ENCODE measurements at regions not wholly inside any gene's neighbourhood (a gene's known extent, or its start where the extent isn't known, plus 50 kb on each side); places are given as distances from the start of the nearest gene placed in this dataset.
"Not testable (repeated sequence)": the region's sequence is repeated elsewhere in the genome, so short reads cannot be mapped to it uniquely, and the experiment has no call there.

DNA sequence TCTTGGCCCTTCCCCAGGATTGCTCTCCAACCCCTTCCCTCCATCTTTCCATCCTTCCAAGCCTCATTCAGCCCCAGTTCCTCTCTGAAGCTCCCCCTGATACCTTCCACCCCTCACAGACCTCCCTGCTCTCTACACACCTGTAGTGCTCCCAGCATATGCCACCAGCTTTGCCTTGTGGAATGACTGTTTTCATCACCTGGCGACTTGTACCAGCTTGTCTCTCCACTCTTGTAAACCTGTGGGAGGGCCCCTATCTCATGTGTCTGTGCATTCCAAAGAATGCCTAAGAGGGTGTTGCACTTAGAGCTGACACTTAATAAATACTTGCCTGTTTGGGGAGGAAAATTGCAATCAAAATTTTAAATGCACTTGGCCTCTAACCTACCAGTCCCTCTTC lies 198.7 kb downstream of the BCL11A start:
- Mint-ChIP-seq H3K4me1 (peaks cover 12% of the 10 kb centered on the region), H3K9me3 (ENCODE audit: low read depth) (no peaks in the 10 kb centered on the region), H3K4me3 (no peak overlapping the region), H3K36me3 (ENCODE audit: low read depth) (no peaks in the 10 kb centered on the region), H3K27ac (no peak overlapping the region), H3K27me3 (no peaks in the 10 kb centered on the region)
- CTCF ChIA-PET, result no interaction called here
- POLR2A ChIA-PET, result no interaction called here
- intact Hi-C loops (cut with DNase I, micrococcal nuclease), result no loop called here
- DNase-seq (no peak), ATAC-seq (no peak)

DNA sequence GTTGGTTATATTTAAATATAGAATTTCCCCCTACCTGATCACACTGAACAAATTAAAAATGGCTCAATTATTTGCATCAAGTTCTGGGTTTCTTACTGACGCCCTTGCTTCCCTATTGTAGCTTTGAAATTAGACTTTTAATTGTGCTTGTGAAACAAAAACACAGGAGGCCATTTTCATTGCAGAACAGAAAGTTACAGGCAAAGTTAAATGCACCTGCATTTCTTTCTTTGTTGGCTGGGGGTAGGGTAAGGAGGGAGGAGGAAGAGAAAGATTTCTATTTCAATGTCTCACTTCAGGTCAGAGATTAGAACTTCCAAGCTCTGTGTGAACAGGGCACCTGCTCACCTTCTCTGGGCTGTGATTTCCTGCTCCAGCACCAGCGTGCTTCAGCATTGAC lies 199.6 kb downstream of the BCL11A start:
- ATAC-seq (no peak), DNase-seq (no peak)
- no peak overlapping the region for H3K4me3 Mint-ChIP-seq
- ChIA-PET CTCF (interaction anchor here (0.6 kb wide), 1 partner anchor 284 kb away, joined by 3 read pairs; no protein-coding TSS in a partner anchor), POLR2A (no interaction called here)
- H3K4me1 Mint-ChIP-seq, result peaks cover 11% of the 10 kb centered on the region
- intact Hi-C loops (cut with DNase I, micrococcal nuclease), result no loop called here
- H3K36me3 Mint-ChIP-seq (ENCODE audit: low read depth), result no peaks in the 10 kb centered on the region
- H3K9me3 Mint-ChIP-seq (ENCODE audit: low read depth), result no peaks in the 10 kb centered on the region
- H3K27me3 Mint-ChIP-seq, result peaks cover 2% of the 10 kb centered on the region
- H3K27ac Mint-ChIP-seq, result no peak overlapping the region

DNA sequence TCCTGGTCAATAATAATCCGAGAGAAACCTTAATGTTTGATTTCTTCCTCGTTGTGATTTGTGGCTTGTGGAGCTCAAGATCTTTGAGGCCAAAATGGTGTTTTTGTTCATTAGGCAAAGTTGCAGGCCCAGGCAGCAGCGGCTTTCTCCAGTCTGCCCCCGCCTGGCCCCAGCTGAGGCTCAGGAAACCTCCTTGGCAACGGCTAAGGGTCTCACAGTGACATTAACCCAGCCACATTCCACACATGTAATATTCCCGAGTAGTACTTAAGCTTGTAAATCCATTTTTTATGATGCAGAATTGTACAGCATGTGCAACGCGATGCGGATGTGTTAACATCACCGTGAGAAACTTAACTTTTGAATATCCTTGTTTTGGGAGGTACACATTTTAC lies 200.1 kb downstream of the BCL11A start:
- Mint-ChIP-seq H3K4me1 (peaks cover 11% of the 10 kb centered on the region), H3K27me3 (peaks cover 2% of the 10 kb centered on the region), H3K9me3 (ENCODE audit: low read depth) (no peaks in the 10 kb centered on the region), H3K36me3 (ENCODE audit: low read depth) (no peaks in the 10 kb centered on the region), H3K4me3 (no peak overlapping the region), H3K27ac (no peak overlapping the region)
- DNase-seq (no peak), ATAC-seq (no peak)
- intact Hi-C loops (cut with DNase I, micrococcal nuclease), result no loop called here
- POLR2A ChIA-PET, result no interaction called here
- CTCF ChIA-PET, result no interaction called here

DNA sequence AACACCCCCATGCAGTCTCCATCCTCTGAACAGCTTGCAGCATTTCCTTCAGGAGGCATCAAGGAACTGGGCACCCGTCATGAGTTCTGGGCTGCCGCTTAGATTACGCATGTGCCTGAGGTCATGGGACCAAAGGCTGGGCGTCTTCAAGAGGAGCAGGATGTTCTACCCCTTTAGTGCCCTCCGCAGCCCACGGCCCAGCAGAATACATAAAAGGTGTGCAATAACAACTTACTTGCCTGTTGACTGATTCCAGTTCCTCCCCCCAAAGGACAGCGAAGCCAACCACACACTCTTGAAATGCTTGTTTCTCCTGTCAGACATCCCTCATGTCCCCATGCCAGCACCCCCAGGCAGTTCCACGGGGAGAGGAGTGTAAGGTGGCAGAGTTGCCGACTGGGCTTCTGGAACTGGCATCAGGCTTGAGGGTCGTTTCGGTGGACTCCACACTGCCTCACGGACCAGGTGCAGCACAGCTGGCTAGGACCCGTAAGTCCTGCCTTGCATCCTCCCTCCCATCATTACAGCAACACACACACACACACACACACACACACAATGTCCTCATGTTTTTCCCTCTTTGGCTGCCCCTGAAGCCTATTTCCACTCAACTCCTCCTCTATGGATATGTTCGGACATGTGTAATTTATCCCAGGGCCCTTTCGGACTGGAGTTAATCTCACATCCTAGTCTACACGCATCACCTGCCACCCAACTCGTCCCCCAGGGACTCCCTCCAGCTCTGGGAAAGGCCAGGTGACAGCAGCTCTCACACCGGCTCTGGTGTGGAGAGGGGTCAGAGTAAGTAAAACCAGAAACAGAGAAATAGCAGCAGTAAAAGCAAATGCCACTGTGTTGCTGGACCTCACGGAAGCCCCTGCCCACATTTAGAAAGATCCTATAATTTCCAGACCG lies 200.7 kb downstream of the BCL11A start:
- ATAC-seq (no peak), DNase-seq (no peak)
- POLR2A ChIA-PET, result no interaction called here
- peaks cover 11% of the 10 kb centered on the region for H3K4me1 Mint-ChIP-seq
- intact Hi-C loops (cut with DNase I, micrococcal nuclease), result no loop called here
- no peak overlapping the region for H3K27ac Mint-ChIP-seq
- H3K9me3 Mint-ChIP-seq (ENCODE audit: low read depth), result no peaks in the 10 kb centered on the region
- H3K36me3 Mint-ChIP-seq (ENCODE audit: low read depth), result no peaks in the 10 kb centered on the region
- no peak overlapping the region for H3K4me3 Mint-ChIP-seq
- H3K27me3 Mint-ChIP-seq, result peaks cover 2% of the 10 kb centered on the region
- CTCF ChIA-PET, result interaction anchor here (0.7 kb wide), 1 partner anchor 19 kb away, joined by 4 read pairs; no protein-coding TSS in a partner anchor

DNA sequence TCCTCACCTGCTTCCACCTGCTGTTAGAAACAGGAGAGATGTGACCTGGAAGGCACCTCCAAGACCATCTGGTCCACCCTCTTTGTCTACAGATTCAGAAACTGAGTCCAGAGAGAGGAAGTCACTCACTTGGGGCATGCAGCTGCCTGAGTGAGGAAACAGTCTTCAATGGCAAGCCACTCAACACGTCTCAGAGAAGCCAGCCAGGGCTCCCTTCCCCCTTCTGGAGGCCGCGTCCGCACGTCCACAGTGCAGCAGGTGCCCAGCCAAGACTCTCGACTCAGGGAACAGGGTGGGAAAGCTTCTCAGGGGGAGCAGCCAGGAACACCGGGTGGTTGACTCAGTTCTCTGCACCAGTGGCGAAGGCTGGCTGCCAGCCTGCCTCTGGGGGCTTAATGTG lies 201.7 kb downstream of the BCL11A start:
- Mint-ChIP-seq H3K27me3 (peaks cover 2% of the 10 kb centered on the region), H3K27ac (no peak overlapping the region), H3K4me3 (no peak overlapping the region), H3K36me3 (ENCODE audit: low read depth) (no peaks in the 10 kb centered on the region), H3K9me3 (ENCODE audit: low read depth) (no peaks in the 10 kb centered on the region), H3K4me1 (peaks cover 11% of the 10 kb centered on the region)
- no peak for DNase-seq
- ChIA-PET POLR2A (no interaction called here), CTCF (interaction anchor here (0.7 kb wide), 1 partner anchor 18 kb away, joined by 4 read pairs; no protein-coding TSS in a partner anchor)
- no peak for ATAC-seq
- intact Hi-C loops (cut with DNase I, micrococcal nuclease), result no loop called here

DNA sequence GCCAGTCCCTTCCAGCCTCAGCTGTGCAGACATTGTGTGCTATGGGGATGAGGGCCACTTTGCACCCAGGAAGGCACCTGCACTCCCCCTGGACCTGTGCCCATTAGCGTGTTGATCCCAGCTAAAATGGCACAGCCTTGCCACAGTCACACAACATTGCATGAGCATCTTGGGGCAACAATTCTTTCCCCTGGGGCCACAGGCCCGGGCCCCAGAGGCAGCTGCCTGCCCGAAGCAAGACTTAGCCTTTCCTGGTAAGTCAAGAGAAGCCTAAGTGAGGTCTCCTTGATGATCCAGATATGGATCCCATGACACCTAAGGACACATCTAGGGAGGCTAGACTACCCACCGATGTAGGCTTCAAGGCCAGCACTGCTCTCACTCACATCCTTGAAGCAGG lies 202.1 kb downstream of the BCL11A start:
- peaks cover 8% of the 10 kb centered on the region for H3K4me1 Mint-ChIP-seq

DNA sequence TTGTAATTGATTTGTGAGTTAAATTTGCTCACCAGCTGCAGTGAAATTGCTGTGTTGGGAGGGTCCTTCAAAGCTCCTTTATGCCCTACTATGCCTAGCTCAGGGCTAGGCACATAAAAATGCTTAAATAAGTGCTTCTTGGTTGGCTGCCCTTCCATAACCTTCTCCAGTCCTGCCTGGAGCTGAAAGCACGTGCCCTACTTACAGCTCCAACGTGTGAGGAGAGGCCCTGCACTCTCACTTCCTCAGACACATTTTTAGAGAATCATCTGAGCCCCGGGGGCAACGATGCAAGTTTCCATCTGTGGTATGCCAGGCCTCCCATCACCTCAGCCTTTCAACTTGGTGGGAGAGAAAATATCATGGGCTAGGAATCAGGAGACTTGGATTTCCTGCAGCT lies 202.7 kb downstream of the BCL11A start:
- intact Hi-C loops (cut with DNase I, micrococcal nuclease), result no loop called here
- POLR2A ChIA-PET, result no interaction called here

More for the DNA sequence above, 202.1 kb downstream of the BCL11A start:
- ChIA-PET CTCF (interaction anchor here (0.6 kb wide), 1 partner anchor 83 kb away, joined by 3 read pairs; no protein-coding TSS in a partner anchor), POLR2A (no interaction called here)
- no peaks in the 10 kb centered on the region for H3K36me3 Mint-ChIP-seq (ENCODE audit: low read depth)
- H3K4me3 Mint-ChIP-seq, result no peak overlapping the region
- no peaks in the 10 kb centered on the region for H3K9me3 Mint-ChIP-seq (ENCODE audit: low read depth)
- ATAC-seq (no peak), DNase-seq (no peak)
- intact Hi-C loops (cut with DNase I, micrococcal nuclease), result no loop called here
- no peak overlapping the region for H3K27ac Mint-ChIP-seq
- H3K27me3 Mint-ChIP-seq, result peaks cover 2% of the 10 kb centered on the region

DNA sequence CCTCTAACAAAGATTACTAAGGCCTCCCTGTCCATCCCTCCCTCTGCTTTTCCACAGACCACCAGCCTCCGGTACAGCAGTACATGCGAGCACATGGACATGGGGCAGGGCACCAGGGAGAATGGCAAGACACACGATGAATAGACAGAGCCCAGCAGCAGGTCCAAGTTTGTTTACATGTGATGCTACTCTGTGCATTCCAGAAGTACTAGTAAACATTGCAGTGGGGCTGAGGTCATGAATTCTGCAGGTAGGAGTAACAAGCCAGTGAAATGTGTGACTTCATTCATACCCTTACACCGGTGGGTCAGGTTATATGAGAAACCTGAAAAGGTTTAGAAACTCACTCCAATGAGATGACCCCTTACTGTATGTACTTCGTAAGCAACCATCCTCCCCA lies 205.7 kb downstream of the BCL11A start:
- CTCF ChIA-PET, result no interaction called here

More for the DNA sequence above, 202.7 kb downstream of the BCL11A start:
- CTCF ChIA-PET, result interaction anchor here (0.6 kb wide), 1 partner anchor 84 kb away, joined by 3 read pairs; no protein-coding TSS in a partner anchor
- H3K27ac Mint-ChIP-seq, result no peak overlapping the region
- H3K9me3 Mint-ChIP-seq (ENCODE audit: low read depth), result no peaks in the 10 kb centered on the region
- no peak for DNase-seq
- H3K4me1 Mint-ChIP-seq, result peaks cover 2% of the 10 kb centered on the region
- no peak for ATAC-seq
- no peaks in the 10 kb centered on the region for H3K36me3 Mint-ChIP-seq (ENCODE audit: low read depth)
- no peak overlapping the region for H3K4me3 Mint-ChIP-seq
- peaks cover 2% of the 10 kb centered on the region for H3K27me3 Mint-ChIP-seq

DNA sequence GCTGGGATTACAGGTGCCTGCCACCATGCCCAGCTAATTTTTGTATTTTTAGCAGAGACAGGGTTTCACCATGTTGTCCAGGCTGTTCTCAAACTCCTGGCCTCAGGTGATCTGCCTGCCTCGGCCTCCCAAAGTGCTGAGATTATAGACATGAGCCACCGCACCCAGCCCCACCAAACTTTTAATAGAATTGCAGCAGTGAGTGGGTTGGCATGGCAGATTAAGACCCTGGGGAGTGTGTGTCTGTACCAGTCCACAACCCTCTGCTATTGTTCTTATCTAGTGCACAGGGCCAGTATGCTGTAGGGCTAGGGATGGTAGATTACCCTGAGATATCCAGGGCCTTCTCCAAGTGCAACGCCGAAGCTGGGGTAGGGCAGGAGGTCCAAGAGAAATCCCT lies 211.0 kb downstream of the BCL11A start:
- CTCF ChIA-PET, result interaction anchor here (1.6 kb wide), 1 partner anchor 11 kb away, joined by 5 read pairs; no protein-coding TSS in a partner anchor
- H3K4me1 Mint-ChIP-seq; DNase-seq; POLR2A ChIA-PET; H3K27me3 Mint-ChIP-seq; H3K4me3 Mint-ChIP-seq; ATAC-seq; H3K27ac Mint-ChIP-seq; H3K36me3 Mint-ChIP-seq (ENCODE audit: low read depth); H3K9me3 Mint-ChIP-seq (ENCODE audit: low read depth); intact Hi-C loops (cut with DNase I, micrococcal nuclease): not testable (repeated sequence)

More for the DNA sequence above, 205.7 kb downstream of the BCL11A start:
- H3K4me3 Mint-ChIP-seq, result no peak overlapping the region
- H3K4me1 Mint-ChIP-seq, result no peaks in the 10 kb centered on the region
- H3K9me3 Mint-ChIP-seq (ENCODE audit: low read depth), result no peaks in the 10 kb centered on the region
- no peaks in the 10 kb centered on the region for H3K36me3 Mint-ChIP-seq (ENCODE audit: low read depth)
- ATAC-seq, result no peak
- peaks cover 4% of the 10 kb centered on the region for H3K27me3 Mint-ChIP-seq
- no peak for DNase-seq
- intact Hi-C loops (cut with DNase I, micrococcal nuclease), result no loop called here
- no peak overlapping the region for H3K27ac Mint-ChIP-seq
- POLR2A ChIA-PET, result no interaction called here

DNA sequence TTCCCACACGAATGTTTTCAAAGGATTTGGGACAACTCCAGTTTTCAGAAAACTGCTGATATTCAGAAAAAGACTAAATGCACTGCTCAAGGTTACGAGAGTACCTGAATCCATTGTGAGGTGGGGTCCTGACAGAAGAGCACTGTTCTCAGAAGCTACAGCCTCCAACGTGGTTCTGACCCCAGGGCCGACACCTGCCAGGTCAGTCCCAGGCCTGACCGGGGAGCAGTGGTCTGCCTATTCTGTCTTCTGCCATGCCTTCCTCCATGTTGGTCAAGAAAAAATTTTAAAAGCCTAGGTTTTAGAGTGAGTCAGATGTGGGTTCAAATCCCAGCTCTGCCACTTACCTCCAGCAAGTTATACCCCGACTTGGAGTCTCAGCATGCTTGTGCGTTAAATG lies 212.3 kb downstream of the BCL11A start:
- ChIA-PET CTCF (interaction anchor here (1.6 kb wide), 1 partner anchor 9 kb away, joined by 5 read pairs; no protein-coding TSS in a partner anchor), POLR2A (no interaction called here)
- Mint-ChIP-seq H3K36me3 (ENCODE audit: low read depth) (no peaks in the 10 kb centered on the region), H3K4me3 (no peak overlapping the region), H3K4me1 (no peaks in the 10 kb centered on the region), H3K27me3 (peaks cover 2% of the 10 kb centered on the region), H3K27ac (no peak overlapping the region), H3K9me3 (ENCODE audit: low read depth) (no peaks in the 10 kb centered on the region)
- intact Hi-C loops (cut with DNase I, micrococcal nuclease), result no loop called here
- DNase-seq, result no peak
- no peak for ATAC-seq

DNA sequence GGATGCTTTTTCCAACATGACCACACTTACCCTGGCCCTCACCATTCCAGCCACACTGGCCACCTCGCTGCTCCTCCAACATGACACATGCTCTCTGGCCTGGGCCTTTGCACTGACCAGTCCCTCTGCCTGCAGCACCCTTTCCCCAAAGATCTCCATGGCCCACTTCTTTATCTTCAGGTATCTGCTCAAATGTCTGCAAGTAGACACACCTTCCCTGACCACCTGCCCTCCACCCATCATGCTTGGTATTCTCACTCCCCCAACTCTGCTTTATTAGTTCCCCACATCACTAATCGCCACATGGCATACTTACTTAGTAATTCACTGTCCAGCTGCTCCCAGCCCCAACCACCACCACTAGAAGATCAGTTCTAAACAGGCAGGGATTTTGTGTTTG lies 214.2 kb downstream of the BCL11A start:
- ATAC-seq (no peak), DNase-seq (no peak)
- Mint-ChIP-seq H3K4me1 (no peaks in the 10 kb centered on the region), H3K9me3 (ENCODE audit: low read depth) (no peaks in the 10 kb centered on the region), H3K4me3 (no peak overlapping the region), H3K27me3 (peaks cover 2% of the 10 kb centered on the region), H3K27ac (no peak overlapping the region), H3K36me3 (ENCODE audit: low read depth) (no peaks in the 10 kb centered on the region)
- ChIA-PET POLR2A (no interaction called here), CTCF (no interaction called here)
- intact Hi-C loops (cut with DNase I, micrococcal nuclease), result no loop called here

DNA sequence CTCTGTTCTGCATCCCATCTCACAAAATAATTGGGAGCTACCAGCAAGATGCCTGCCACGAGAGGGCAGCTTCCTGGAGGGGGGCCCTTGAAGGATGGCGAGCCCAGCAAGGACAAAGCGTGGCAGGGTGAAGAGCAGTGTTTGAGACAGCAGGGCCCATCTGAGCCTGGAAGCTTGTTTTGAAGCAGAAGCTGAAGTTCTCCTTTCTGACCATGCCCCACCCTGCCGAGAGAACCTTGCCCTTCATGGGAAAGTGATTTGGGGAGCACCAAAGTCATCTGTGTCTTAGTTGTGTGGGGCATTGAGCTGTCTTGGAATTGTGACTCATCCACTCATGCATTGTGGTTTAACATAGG lies 216.3 kb downstream of the BCL11A start:
- Mint-ChIP-seq H3K9me3 (ENCODE audit: low read depth) (no peaks in the 10 kb centered on the region), H3K27me3 (no peaks in the 10 kb centered on the region), H3K36me3 (ENCODE audit: low read depth) (no peaks in the 10 kb centered on the region), H3K4me1 (no peaks in the 10 kb centered on the region), H3K27ac (no peak overlapping the region), H3K4me3 (no peak overlapping the region)
- no peak for ATAC-seq
- CTCF ChIA-PET, result interaction anchor here (0.7 to 0.8 kb wide), 2 partner anchors 10 to 192 kb away, joined by 3 read pairs; no protein-coding TSS in a partner anchor
- DNase-seq, result no peak
- intact Hi-C loops (cut with DNase I, micrococcal nuclease), result no loop called here
- POLR2A ChIA-PET, result no interaction called here
